ENCODE measurements at regions not wholly inside any gene's neighbourhood (a gene's known extent, or its start where the extent isn't known, plus 50 kb on each side); places are given as distances from the start of the nearest gene placed in this dataset.
"Not testable (repeated sequence)": the region's sequence is repeated elsewhere in the genome, so short reads cannot be mapped to it uniquely, and the experiment has no call there.

GRCh38 chr14:29027941-29028705 is 261.5 kb downstream of the FOXG1 start:
- H4K8ac ChIP-seq (ENCODE audit: low read depth, low read length); H2BK5ac ChIP-seq (ENCODE audit: low read depth, low read length, poor library complexity); H3K4me1 ChIP-seq (ENCODE audit: control insufficient read depth in 1 of 2, insufficient read depth in 2 of 2, low read length in 2 of 2); H2AK5ac ChIP-seq (ENCODE audit: low read length); H3K9me3 ChIP-seq (ENCODE audit: insufficient read depth, low read depth, low read length); H3K79me1 ChIP-seq (ENCODE audit: low read length); H3K14ac ChIP-seq (ENCODE audit: low read length); H3K9ac ChIP-seq (ENCODE audit: low read length); H3K27ac ChIP-seq (ENCODE audit: low read depth, low read length); H2AFZ ChIP-seq (ENCODE audit: insufficient read depth, low read length, poor library complexity); H3K4me2 ChIP-seq (ENCODE audit: low read length); H3K79me2 ChIP-seq (ENCODE audit: control insufficient read depth, insufficient read depth, low read length, poor library complexity); H3K18ac ChIP-seq (ENCODE audit: low read length); H2BK12ac ChIP-seq (ENCODE audit: low read length); H3K23ac ChIP-seq (ENCODE audit: low read length); H4K12ac ChIP-seq (ENCODE audit: low read depth, low read length); H4K91ac ChIP-seq (ENCODE audit: low read depth, low read length); H3K4me3 ChIP-seq (ENCODE audit: low read depth, low read length); DNase-seq; H2BK120ac ChIP-seq (ENCODE audit: insufficient read depth, low read length, poor library complexity); H3K4ac ChIP-seq (ENCODE audit: low read depth, low read length); H3K36me3 ChIP-seq (ENCODE audit: control insufficient read depth in 1 of 2, insufficient read depth in 2 of 2, low read length in 2 of 2); H3K27me3 ChIP-seq (ENCODE audit: insufficient read depth, low read length): not testable (repeated sequence)
- no CpG with 5 or more reads among the region's 2 CpGs for WGBS (ENCODE audit: extremely low coverage, insufficient coverage, insufficient read length)

DNA sequence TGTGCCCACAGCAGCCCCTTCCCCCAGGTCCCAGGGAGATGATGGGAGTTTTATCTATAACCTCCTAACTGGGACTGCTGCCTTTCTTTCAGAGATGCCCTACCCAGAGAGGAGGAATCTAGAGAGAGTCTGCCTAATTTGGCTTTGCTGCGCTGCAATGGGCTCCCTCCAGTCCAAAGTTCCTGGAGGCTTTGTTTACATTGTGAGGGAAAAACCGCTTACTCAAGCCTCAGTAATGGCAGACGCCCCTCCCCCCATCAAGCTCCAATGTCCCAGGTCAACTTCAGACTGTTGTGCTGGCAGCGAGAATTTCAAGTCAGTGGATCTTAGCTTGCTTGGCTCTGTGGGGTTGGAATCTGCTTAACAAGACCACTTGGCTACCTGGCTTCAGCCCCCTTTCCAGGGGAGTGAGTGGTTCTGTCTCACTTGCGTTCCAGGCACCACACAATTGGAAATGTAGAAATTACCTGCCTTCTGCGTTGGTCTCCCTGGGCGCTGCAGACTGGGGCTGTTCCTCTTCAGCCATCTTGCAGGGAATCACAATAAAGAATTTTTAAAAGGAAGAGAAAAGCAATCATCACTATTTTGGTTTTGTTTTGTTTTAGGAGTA is 262.5 kb downstream of the FOXG1 start:
- peaks cover 0 to 7% of the 10 kb centered on the region in 2 experiments for H3K4me1 ChIP-seq (ENCODE audit: control insufficient read depth in 1 of 2, insufficient read depth in 2 of 2, low read length in 2 of 2)
- no peak overlapping the region for H2AK5ac ChIP-seq (ENCODE audit: low read length)
- H3K79me1 ChIP-seq (ENCODE audit: low read length): no peaks in the 10 kb centered on the region
- no peak overlapping the region for H3K23ac ChIP-seq (ENCODE audit: low read length)
- no peak overlapping the region for H3K9ac ChIP-seq (ENCODE audit: low read length)
- no peaks in the 10 kb centered on the region for H3K79me2 ChIP-seq (ENCODE audit: control insufficient read depth, insufficient read depth, low read length, poor library complexity)
- no peak overlapping the region for H4K12ac ChIP-seq (ENCODE audit: low read depth, low read length)
- no peak overlapping the region for H3K4ac ChIP-seq (ENCODE audit: low read depth, low read length)
- H3K27me3 ChIP-seq (ENCODE audit: insufficient read depth, low read length): no peaks in the 10 kb centered on the region
- H3K4me2 ChIP-seq (ENCODE audit: low read length): peak overlapping the region; percentile 10
- no peak for DNase-seq
- H3K36me3 ChIP-seq (ENCODE audit: control insufficient read depth in 1 of 2, insufficient read depth in 2 of 2, low read length in 2 of 2): no peaks in the 10 kb centered on the region
- whole genome bisulfite sequencing (ENCODE audit: extremely low coverage, insufficient coverage, insufficient read length): no CpG with 5 or more reads among the region's 7 CpGs
- no peak overlapping the region for H3K4me3 ChIP-seq (ENCODE audit: low read depth, low read length)
- no peak overlapping the region for H2BK12ac ChIP-seq (ENCODE audit: low read length)
- no peak overlapping the region for H2BK5ac ChIP-seq (ENCODE audit: low read depth, low read length, poor library complexity)
- H4K8ac ChIP-seq (ENCODE audit: low read depth, low read length): peak overlapping the region; percentile 66
- H2AFZ ChIP-seq (ENCODE audit: insufficient read depth, low read length, poor library complexity): no peak overlapping the region
- H3K18ac ChIP-seq (ENCODE audit: low read length): no peak overlapping the region
- no peak overlapping the region for H2BK120ac ChIP-seq (ENCODE audit: insufficient read depth, low read length, poor library complexity)
- no peak overlapping the region for H3K27ac ChIP-seq (ENCODE audit: low read depth, low read length)
- no peaks in the 10 kb centered on the region for H3K9me3 ChIP-seq (ENCODE audit: insufficient read depth, low read depth, low read length)
- H3K14ac ChIP-seq (ENCODE audit: low read length): no peak overlapping the region
- no peak overlapping the region for H4K91ac ChIP-seq (ENCODE audit: low read depth, low read length)

DNA sequence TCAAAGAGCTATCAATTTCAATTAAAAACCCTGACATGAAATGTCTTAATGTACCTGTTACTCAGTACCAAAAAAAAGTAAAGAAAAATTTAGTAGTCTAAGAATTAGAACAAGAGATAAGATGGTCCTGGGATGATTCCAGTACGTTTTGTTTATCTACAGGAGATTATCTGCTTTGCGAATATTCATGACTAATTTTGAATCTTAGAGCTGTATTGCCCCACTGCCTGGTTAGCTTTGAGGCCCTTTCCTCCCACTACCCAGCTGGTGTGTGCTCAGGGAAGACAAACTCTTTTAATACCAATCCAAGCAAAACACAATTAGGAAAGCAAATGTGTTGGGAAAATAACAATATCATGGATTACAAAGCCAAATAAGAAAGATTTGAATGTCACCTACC is 263.5 kb downstream of the FOXG1 start:
- Histone ChIP-seq H4K12ac (ENCODE audit: low read depth, low read length) (no peak overlapping the region), H4K8ac (ENCODE audit: low read depth, low read length) (no peak overlapping the region), H3K18ac (ENCODE audit: low read length) (no peak overlapping the region), H3K4me1 (ENCODE audit: control insufficient read depth in 1 of 2, insufficient read depth in 2 of 2, low read length in 2 of 2) (peaks cover 0 to 7% of the 10 kb centered on the region in 2 experiments), H2AFZ (ENCODE audit: insufficient read depth, low read length, poor library complexity) (no peak overlapping the region), H3K14ac (ENCODE audit: low read length) (no peak overlapping the region), H2BK12ac (ENCODE audit: low read length) (no peak overlapping the region), H2BK120ac (ENCODE audit: insufficient read depth, low read length, poor library complexity) (no peak overlapping the region), H3K4me3 (ENCODE audit: low read depth, low read length) (no peak overlapping the region), H3K27me3 (ENCODE audit: insufficient read depth, low read length) (no peaks in the 10 kb centered on the region), H3K79me2 (ENCODE audit: control insufficient read depth, insufficient read depth, low read length, poor library complexity) (no peaks in the 10 kb centered on the region), H3K9ac (ENCODE audit: low read length) (no peak overlapping the region), H3K23ac (ENCODE audit: low read length) (no peak overlapping the region), H3K79me1 (ENCODE audit: low read length) (no peaks in the 10 kb centered on the region), H2AK5ac (ENCODE audit: low read length) (no peak overlapping the region), H3K36me3 (ENCODE audit: control insufficient read depth in 1 of 2, insufficient read depth in 2 of 2, low read length in 2 of 2) (no peaks in the 10 kb centered on the region), H3K4me2 (ENCODE audit: low read length) (no peak overlapping the region), H2BK5ac (ENCODE audit: low read depth, low read length, poor library complexity) (no peak overlapping the region), H3K4ac (ENCODE audit: low read depth, low read length) (no peak overlapping the region), H3K9me3 (ENCODE audit: insufficient read depth, low read depth, low read length) (no peaks in the 10 kb centered on the region), H3K27ac (ENCODE audit: low read depth, low read length) (no peak overlapping the region), H4K91ac (ENCODE audit: low read depth, low read length) (no peak overlapping the region)
- WGBS (ENCODE audit: extremely low coverage, insufficient coverage, insufficient read length): no CpG with 5 or more reads among the region's 2 CpGs
- DNase-seq: no peak

DNA sequence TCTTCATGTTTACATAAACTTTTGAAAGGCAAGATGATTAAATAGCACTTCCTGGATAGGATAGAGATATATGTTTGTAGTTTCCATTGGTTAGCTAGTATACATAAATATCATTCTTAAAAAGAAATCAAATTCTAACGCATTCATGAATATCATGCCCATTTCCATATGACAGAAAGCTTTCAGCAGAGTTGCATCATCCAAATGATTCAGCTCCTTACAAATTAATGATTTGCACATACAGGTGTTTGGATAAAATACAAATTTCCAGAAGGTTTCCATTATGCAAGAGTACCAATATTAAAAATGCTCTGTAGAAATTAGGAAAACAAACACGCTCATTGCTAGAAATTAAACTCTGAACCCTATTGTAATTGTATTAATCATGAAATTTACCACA is 264.4 kb downstream of the FOXG1 start:
- H3K4me3 ChIP-seq (ENCODE audit: low read depth, low read length): no peak overlapping the region
- no peaks in the 10 kb centered on the region for H3K79me1 ChIP-seq (ENCODE audit: low read length)
- no peak overlapping the region for H3K4ac ChIP-seq (ENCODE audit: low read depth, low read length)
- H3K14ac ChIP-seq (ENCODE audit: low read length): no peak overlapping the region
- DNase-seq: no peak
- H3K4me2 ChIP-seq (ENCODE audit: low read length): no peak overlapping the region
- H3K27ac ChIP-seq (ENCODE audit: low read depth, low read length): no peak overlapping the region
- no peaks in the 10 kb centered on the region for H3K27me3 ChIP-seq (ENCODE audit: insufficient read depth, low read length)
- H3K9me3 ChIP-seq (ENCODE audit: insufficient read depth, low read depth, low read length): no peaks in the 10 kb centered on the region
- H3K4me1 ChIP-seq (ENCODE audit: control insufficient read depth in 1 of 2, insufficient read depth in 2 of 2, low read length in 2 of 2): peaks cover 0 to 7% of the 10 kb centered on the region in 2 experiments
- H2AK5ac ChIP-seq (ENCODE audit: low read length): no peak overlapping the region
- no peak overlapping the region for H2AFZ ChIP-seq (ENCODE audit: insufficient read depth, low read length, poor library complexity)
- no peak overlapping the region for H4K91ac ChIP-seq (ENCODE audit: low read depth, low read length)
- no CpG with 5 or more reads among the region's 2 CpGs for WGBS (ENCODE audit: extremely low coverage, insufficient coverage, insufficient read length)
- H3K79me2 ChIP-seq (ENCODE audit: control insufficient read depth, insufficient read depth, low read length, poor library complexity): no peaks in the 10 kb centered on the region
- H2BK5ac ChIP-seq (ENCODE audit: low read depth, low read length, poor library complexity): no peak overlapping the region
- no peak overlapping the region for H4K8ac ChIP-seq (ENCODE audit: low read depth, low read length)
- no peak overlapping the region for H3K9ac ChIP-seq (ENCODE audit: low read length)
- H3K36me3 ChIP-seq (ENCODE audit: control insufficient read depth in 1 of 2, insufficient read depth in 2 of 2, low read length in 2 of 2): no peaks in the 10 kb centered on the region
- no peak overlapping the region for H3K23ac ChIP-seq (ENCODE audit: low read length)
- H2BK12ac ChIP-seq (ENCODE audit: low read length): no peak overlapping the region
- no peak overlapping the region for H4K12ac ChIP-seq (ENCODE audit: low read depth, low read length)
- H2BK120ac ChIP-seq (ENCODE audit: insufficient read depth, low read length, poor library complexity): no peak overlapping the region
- no peak overlapping the region for H3K18ac ChIP-seq (ENCODE audit: low read length)
